H1 (cell line): ENCODE measurements at regions not wholly inside any gene's neighbourhood (a gene's known extent, or its start where the extent isn't known, plus 50 kb on each side); places are given as distances from the start of the nearest gene placed in this dataset.

Experiments used
- CTCF ChIA-PET: fragments of 300-600 bp; sonication (Branson Sonifier 250); formaldehyde crosslinking; loops from one replicate; lab custom pipeline; 2021; ENCODE audit not compliant: partially characterized antibody; lab: Charles Lee
- POLR2A ChIA-PET: fragments of 300-600 bp; sonication (Branson Sonifier 250); formaldehyde crosslinking; loops from one replicate; lab custom pipeline; 2021; ENCODE audit warnings: inconsistent platforms; ENCODE audit not compliant: partially characterized antibody; lab: Charles Lee
- DNase-seq, 2 experiments: peaks; one replicate each; pipeline versions ENCODE4 v3.0.0 to v3.0.0-alpha.2; 2010 to 2022; ENCODE audit warnings: low spot score in 2 of 2, low read depth in 1 of 2, mixed read lengths in 1 of 2
- FAIRE-seq: peaks from 2 replicates; lab custom pipeline; 2011; peaks lifted over from hg19 to GRCh38; lab: Jason Lieb, UNC
- H2AFZ ChIP-seq: 2 replicates; pipeline ENCODE4 v1.8.1; 2012; ENCODE audit warnings: low read length, inconsistent platforms
- H2AK5ac ChIP-seq: 2 replicates; pipeline ENCODE4 v1.6.1; 2013; ENCODE audit warnings: low read depth, low read length
- H2BK120ac ChIP-seq: replicated peaks from 2 replicates; pipeline ENCODE3; 2013; ENCODE audit warnings: low read depth, low read length, inconsistent platforms
- H2BK12ac ChIP-seq: 2 replicates; pipeline ENCODE4 v1.6.1; 2013; ENCODE audit warnings: low read depth, low read length
- H2BK15ac ChIP-seq: 2 replicates; pipeline ENCODE4 v1.6.1; 2013; ENCODE audit warnings: low read length
- H2BK20ac ChIP-seq: 2 replicates; pipeline ENCODE4 v1.6.1; 2013; ENCODE audit warnings: low read length
- H2BK5ac ChIP-seq: 2 replicates; pipeline ENCODE4 v1.6.1; 2013; ENCODE audit warnings: low read depth, low read length
- H3K14ac ChIP-seq: 2 replicates; pipeline ENCODE4 v1.6.1; 2013; ENCODE audit warnings: inconsistent platforms; ENCODE audit not compliant: insufficient read length
- H3K18ac ChIP-seq: 2 replicates; pipeline ENCODE4 v1.6.1; 2013; ENCODE audit warnings: low read length; ENCODE audit errors: extremely low read depth
- H3K23ac ChIP-seq: 2 replicates; pipeline ENCODE4 v1.6.1; 2013; ENCODE audit warnings: inconsistent platforms; ENCODE audit not compliant: insufficient read length
- H3K23me2 ChIP-seq: 2 replicates; pipeline ENCODE4 v1.6.1; 2013; ENCODE audit warnings: low read depth, low read length
- H3K27ac ChIP-seq: 2 replicates; pipeline ENCODE4 v1.6.1; 2011; ENCODE audit warnings: low read depth, low read length, inconsistent platforms
- H3K27me3 ChIP-seq, 4 experiments: replicated peaks in 1 of 4; 1 replicate in 1 of 4; 2 replicates in 3 of 4; pipeline versions ENCODE4 v1.6.1 to v1.8.1; 2011 to 2013; ENCODE audit warnings: low read length in 3 of 4, mild to moderate bottlenecking in 3 of 4, inconsistent platforms in 2 of 4, mixed read lengths in 2 of 4, moderate library complexity in 1 of 4; ENCODE audit not compliant: control insufficient read depth in 3 of 4, insufficient read depth in 3 of 4; ENCODE audit errors: extremely low read depth in 1 of 4
- H3K36me3 ChIP-seq, 4 experiments: 2 replicates each; pipeline versions ENCODE4 v1.6.1 to v1.8.1; 2011 to 2013; ENCODE audit warnings: mild to moderate bottlenecking in 4 of 4, low read length in 3 of 4, moderate library complexity in 2 of 4, control low read depth in 1 of 4, inconsistent platforms in 1 of 4; ENCODE audit not compliant: insufficient read depth in 4 of 4, control insufficient read depth in 2 of 4
- H3K4ac ChIP-seq: replicated peaks from 2 replicates; pipeline ENCODE3; 2013; ENCODE audit warnings: low read length, low read depth, mixed read lengths, inconsistent platforms; ENCODE audit not compliant: insufficient read length
- H3K4me1 ChIP-seq, 4 experiments: replicated peaks in 1 of 4; 1 replicate in 1 of 4; 2 replicates in 3 of 4; pipeline versions ENCODE4 v1.6.1 to v1.8.1; 2011 to 2013; ENCODE audit warnings: low read length in 3 of 4, inconsistent platforms in 2 of 4, mixed read lengths in 1 of 4; ENCODE audit not compliant: insufficient read depth in 4 of 4, control insufficient read depth in 3 of 4
- H3K4me2 ChIP-seq, 2 experiments: 2 replicates each; pipeline versions ENCODE4 v1.6.1 to v1.8.1; 2011 to 2013; ENCODE audit warnings: low read depth in 2 of 2, low read length in 2 of 2, control low read depth in 1 of 2, inconsistent platforms in 1 of 2, mild to moderate bottlenecking in 1 of 2; ENCODE audit not compliant: insufficient read depth in 1 of 2
- H3K4me3 ChIP-seq, 4 experiments: fragments of 200-600, 300-600 bp in 1 of 4; sonication (generic), shearing (Covaris generic), sonication (Bioruptor Twin) in 1 of 4; 2 replicates each; pipeline versions ENCODE4 v1.5.1 to v1.8.1; 2011 to 2016; ENCODE audit warnings: low read length in 4 of 4, low read depth in 3 of 4, control low read depth in 2 of 4, inconsistent platforms in 2 of 4, mild to moderate bottlenecking in 2 of 4, mixed read lengths in 1 of 4, moderate library complexity in 1 of 4; ENCODE audit not compliant: insufficient read depth in 2 of 4; ENCODE audit errors: extremely low read depth in 1 of 4
- H3K56ac ChIP-seq: replicated peaks from 2 replicates; pipeline ENCODE3; 2013; ENCODE audit warnings: low read depth, mild to moderate bottlenecking, mixed read lengths, low read length, inconsistent platforms; ENCODE audit not compliant: insufficient read length
- H3K79me1 ChIP-seq: 2 replicates; pipeline ENCODE4 v1.6.1; 2013; ENCODE audit warnings: low read depth, low read length, control low read depth
- H3K79me2 ChIP-seq, 2 experiments: 2 replicates each; pipeline versions ENCODE4 v1.6.1 to v1.8.1; 2012 to 2013; ENCODE audit warnings: low read length in 2 of 2, mild to moderate bottlenecking in 2 of 2, inconsistent platforms in 1 of 2; ENCODE audit not compliant: insufficient read depth in 2 of 2, control insufficient read depth in 1 of 2
- H3K9ac ChIP-seq, 4 experiments: replicated peaks in 1 of 4; 1 replicate in 1 of 4; 2 replicates in 3 of 4; pipeline versions ENCODE4 v1.6.1 to v1.8.1; 2011 to 2013; ENCODE audit warnings: low read depth in 3 of 4, low read length in 3 of 4, control low read depth in 2 of 4, mild to moderate bottlenecking in 2 of 4, moderate library complexity in 2 of 4, inconsistent platforms in 1 of 4; ENCODE audit errors: extremely low read depth in 1 of 4
- H3K9me3 ChIP-seq, 2 experiments: 2 replicates each; pipeline versions ENCODE4 v1.6.1 to v1.8.1; 2012 to 2013; ENCODE audit warnings: mild to moderate bottlenecking in 2 of 2, moderate library complexity in 2 of 2, control low read depth in 1 of 2, inconsistent platforms in 1 of 2, low read depth in 1 of 2, low read length in 1 of 2, mixed read lengths in 1 of 2; ENCODE audit not compliant: insufficient read depth in 2 of 2
- H4K20me1 ChIP-seq, 2 experiments: replicated peaks in 1 of 2; 2 replicates each; pipeline versions ENCODE3 to v1.8.1; 2011 to 2013; ENCODE audit warnings: inconsistent platforms in 2 of 2, low read length in 2 of 2, mild to moderate bottlenecking in 1 of 2; ENCODE audit not compliant: insufficient read depth in 2 of 2, control insufficient read depth in 1 of 2
- H4K5ac ChIP-seq: 2 replicates; pipeline ENCODE4 v1.6.1; 2013; ENCODE audit warnings: low read length, low read depth, mixed read lengths, inconsistent platforms; ENCODE audit not compliant: insufficient read length
- H4K8ac ChIP-seq: 2 replicates; pipeline ENCODE4 v1.8.0; 2013; ENCODE audit warnings: mild to moderate bottlenecking, moderate library complexity, low read length, inconsistent platforms; ENCODE audit not compliant: insufficient read depth; ENCODE audit errors: extremely low read depth
- H4K91ac ChIP-seq: replicated peaks from 2 replicates; pipeline ENCODE3; 2013; ENCODE audit warnings: low read length, mixed read lengths, inconsistent platforms; ENCODE audit not compliant: insufficient read length
- BCL11A ChIP-seq, 2 experiments: IDR thresholded peaks; one replicate each; pipeline ENCODE4 v1.6.1; 2011; ENCODE audit warnings: low read depth in 2 of 2, low read length in 2 of 2, mild to moderate bottlenecking in 2 of 2
- BRCA1 ChIP-seq: IDR thresholded peaks from 2 replicates; pipeline ENCODE4 v1.6.1; 2012; ENCODE audit warnings: low read depth, low read length, improper control_type of control experiment
- CHD1 ChIP-seq: IDR thresholded peaks from 2 replicates; pipeline ENCODE4 v1.6.1; 2012; ENCODE audit warnings: low read depth, low read length, improper control_type of control experiment
- E2F6 ChIP-seq: IDR thresholded peaks from 2 replicates; pipeline ENCODE4 v1.6.1; 2012; ENCODE audit warnings: inconsistent platforms
- EP300 ChIP-seq, 2 experiments: IDR thresholded peaks; 1 replicate in 1 of 2; 2 replicates in 1 of 2; pipeline ENCODE4 v1.6.1; 2011 to 2012; ENCODE audit warnings: low read depth in 2 of 2, low read length in 2 of 2, mild to moderate bottlenecking in 2 of 2, borderline replicate concordance in 1 of 2, inconsistent platforms in 1 of 2, moderate library complexity in 1 of 2
- GABPA ChIP-seq: IDR thresholded peaks from 2 replicates; pipeline ENCODE4 v1.6.1; 2011; ENCODE audit warnings: mild to moderate bottlenecking, low read length, moderate library complexity, borderline replicate concordance; ENCODE audit not compliant: insufficient read depth
- NANOG ChIP-seq: IDR thresholded peaks from 2 replicates; pipeline ENCODE4 v1.6.1; 2011; ENCODE audit warnings: low read length, low read depth, mild to moderate bottlenecking, inconsistent platforms; ENCODE audit not compliant: insufficient read depth, poor library complexity, severe bottlenecking
- NRF1 ChIP-seq: IDR thresholded peaks from 2 replicates; pipeline ENCODE4 v1.6.1; 2011; ENCODE audit warnings: mild to moderate bottlenecking, low read depth, low read length, improper control_type of control experiment
- POLR2A ChIP-seq, 2 experiments: IDR thresholded peaks; 1 replicate in 1 of 2; 2 replicates in 1 of 2; pipeline ENCODE4 v1.6.1; 2011; ENCODE audit warnings: low read depth in 2 of 2, low read length in 2 of 2, mild to moderate bottlenecking in 2 of 2; ENCODE audit errors: control extremely low read depth in 1 of 2
- RXRA ChIP-seq: IDR thresholded peaks from 2 replicates; pipeline ENCODE4 v1.6.1; 2011; ENCODE audit warnings: low read depth, mild to moderate bottlenecking, low read length, moderate library complexity; ENCODE audit not compliant: insufficient read depth
- TAF7 ChIP-seq: optimal IDR thresholded peaks from 2 replicates; pipeline ENCODE3; 2011; ENCODE audit warnings: low read depth, mild to moderate bottlenecking, inconsistent platforms, low read length, moderate library complexity, borderline replicate concordance
- WGBS, 2 experiments: shearing (Covaris generic) in 1 of 2; methylation state at CpG; one replicate each; pipeline versions ENCODE4 v1.1.6 to v1.1.7; 2013 to 2015; ENCODE audit warnings: low lambda C conversion rate in 2 of 2, mixed read lengths in 2 of 2, inconsistent platforms in 1 of 2, low coverage in 1 of 2, missing lambda C conversion rate in 1 of 2; ENCODE audit not compliant: insufficient replicate concordance in 2 of 2, insufficient coverage in 1 of 2, insufficient read length in 1 of 2; ENCODE audit errors: extremely low coverage in 1 of 2, missing lambda C conversion rate in 1 of 2; 5-methylcytosine and 5-hydroxymethylcytosine counted together

DNA sequence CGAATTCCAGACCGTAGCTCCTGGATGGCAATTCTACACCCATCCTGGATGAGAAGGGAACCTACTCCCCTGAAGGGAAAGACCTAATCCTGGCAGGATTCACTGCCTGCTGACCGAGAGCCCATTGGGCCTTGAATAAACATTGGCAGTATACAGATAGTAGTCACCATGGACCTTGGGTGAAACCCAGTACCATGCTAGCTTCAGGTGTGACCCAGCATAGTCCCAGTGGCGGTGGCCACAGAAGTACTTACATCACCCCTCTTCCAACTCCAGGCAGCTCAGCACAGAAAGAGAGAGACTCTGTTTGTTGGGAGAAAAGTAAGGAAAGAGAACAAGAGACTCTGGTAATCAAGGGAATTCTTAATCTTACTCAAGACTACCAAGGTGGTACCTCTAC lies 97.2 kb upstream of the SLC13A1 start:
- no peaks in the 10 kb centered on the region for H3K79me2 ChIP-seq
- H3K36me3 ChIP-seq, result no peaks in the 10 kb centered on the region
- H3K9me3 ChIP-seq, result peaks cover 0 to 4% of the 10 kb centered on the region in 2 experiments; a peak in 1 of 4 replicates
- H2BK5ac ChIP-seq, result no peak overlapping the region
- H2BK20ac ChIP-seq, result no peak overlapping the region
- H4K91ac ChIP-seq, result no peak overlapping the region
- no peak overlapping the region for H3K56ac ChIP-seq
- H2AK5ac ChIP-seq, result no peak overlapping the region
- CTCF ChIA-PET, result interaction anchor here (0.6 to 1.3 kb wide), 4 partner anchors 12 to 17 kb away, joined by 3 read pairs; no protein-coding TSS in a partner anchor
- WGBS, 2 experiments, result 87% methylated on average over 4 of the region's 4 CpGs; no CpG with 5 or more reads in 1 of the 2 experiments
- H3K18ac ChIP-seq, result no peak overlapping the region
- no peaks in the 10 kb centered on the region for H3K4me1 ChIP-seq
- no peak for FAIRE-seq
- H3K14ac ChIP-seq, result no peak overlapping the region
- TF ChIP-seq NRF1 (no peak), BCL11A (IDR thresholded peaks at IDR 0.05; ENCODE audit: low read depth in 2 of 2, low read length in 2 of 2) (no peak), RXRA (no peak), EP300 (IDR thresholded peaks at IDR 0.05; ENCODE audit: borderline replicate concordance in 1 of 2, low read depth in 2 of 2, low read length in 2 of 2) (no peak), TAF7 (no peak), CHD1 (no peak), GABPA (no peak), E2F6 (no peak), POLR2A (IDR thresholded peaks at IDR 0.05; ENCODE audit: control extremely low read depth in 1 of 2, low read depth in 2 of 2, low read length in 2 of 2) (no peak), BRCA1 (no peak), NANOG (no peak)
- TF ChIP-seq, all 59 proteins: peak for 0
- no peak overlapping the region for H3K23ac ChIP-seq
- DNase-seq, result no peak
- no peak overlapping the region for H2BK15ac ChIP-seq
- H3K23me2 ChIP-seq, result no peaks in the 10 kb centered on the region
- POLR2A ChIA-PET, result no interaction called here
- no peak overlapping the region for H4K8ac ChIP-seq
- no peak overlapping the region for H3K4me3 ChIP-seq
- no peak overlapping the region for H2AFZ ChIP-seq
- H3K4ac ChIP-seq, result no peak overlapping the region
- H3K27me3 ChIP-seq, result no peaks in the 10 kb centered on the region
- H3K27ac ChIP-seq, result no peak overlapping the region
- no peak overlapping the region for H3K9ac ChIP-seq
- H3K79me1 ChIP-seq, result no peaks in the 10 kb centered on the region
- no peak overlapping the region for H3K4me2 ChIP-seq
- no peaks in the 10 kb centered on the region for H4K20me1 ChIP-seq
- H2BK120ac ChIP-seq, result no peak overlapping the region
- H4K5ac ChIP-seq, result no peak overlapping the region
- H2BK12ac ChIP-seq, result no peak overlapping the region
